K562 (cell line): ENCODE measurements at regions not wholly inside any gene's neighbourhood (a gene's known extent, or its start where the extent isn't known, plus 50 kb on each side); places are given as distances from the start of the nearest gene placed in this dataset.

Experiments used
- ATAC-seq: fragments of 200-7000 bp; cut with Tn5 transposase; 3 replicates; pipeline ENCODE4 v1.9.1; 2020; ENCODE audit warnings: moderate library complexity
- BruUV-seq: library from RNA; stranded (reverse); fragments of 400-500 nt; replicated peaks from 2 replicates; lab custom pipeline; 2021; lab: Mats Ljungman, UMichigan
- CTCF ChIA-PET: fragments of 300-600 bp; formaldehyde crosslinking; extraction: SDS; loops from one replicate; lab custom pipeline; 2021; ENCODE audit warnings: low intra/inter-chr PET ratio; lab: Yijun Ruan, JAX
- POLR2A ChIA-PET: fragments of 300-600, 350-650 bp; sonication (Branson Sonifier 250); formaldehyde crosslinking; extraction: SDS; loops from one replicate; lab custom pipeline; 2021; ENCODE audit warnings: antibody characterized with exemption, inconsistent platforms; lab: Yijun Ruan, JAX
- DNase-seq, 4 experiments: peaks; one replicate each; pipeline versions ENCODE4 v3.0.0 to v3.0.0-alpha.2; 2011 to 2018; ENCODE audit warnings: low spot score in 3 of 4, mixed read lengths in 3 of 4; ENCODE audit errors: extremely low read depth in 1 of 4
- FAIRE-seq: peaks from 2 replicates; lab custom pipeline; 2011; peaks lifted over from hg19 to GRCh38; lab: Jason Lieb, UNC
- H2AFZ ChIP-seq: 2 replicates; pipeline ENCODE4 v1.6.0; 2011; ENCODE audit warnings: low read depth, low read length, control low read depth, inconsistent platforms
- H3K27ac ChIP-seq: fragments of 200-600 bp; 3 replicates; pipeline ENCODE4 v1.8.0; 2011; ENCODE audit warnings: low read depth, mild to moderate bottlenecking, control low read depth, inconsistent platforms, low read length, moderate library complexity, mixed read lengths; ENCODE audit errors: extremely low read depth
- H3K27me3 ChIP-seq, 2 experiments: fragments of 300-600 bp in 1 of 2; 2 replicates in 1 of 2; 3 replicates in 1 of 2; pipeline versions ENCODE4 v1.6.0 to v1.8.0; 2011; ENCODE audit warnings: inconsistent platforms in 2 of 2, low read length in 2 of 2, mild to moderate bottlenecking in 1 of 2, mixed read lengths in 1 of 2, moderate library complexity in 1 of 2; ENCODE audit not compliant: control insufficient read depth in 2 of 2, insufficient read depth in 2 of 2
- H3K36me3 ChIP-seq: fragments of 300-600 bp; 3 replicates; pipeline ENCODE4 v1.8.0; 2011; ENCODE audit warnings: mild to moderate bottlenecking, low read length, inconsistent platforms; ENCODE audit not compliant: control insufficient read depth, insufficient read depth
- H3K4me1 ChIP-seq, 2 experiments: fragments of 200-600 bp in 1 of 2; replicated peaks in 1 of 2; 2 replicates in 1 of 2; 3 replicates in 1 of 2; pipeline versions ENCODE4 v1.5.1 to v1.8.0; 2011; ENCODE audit warnings: inconsistent platforms in 2 of 2, low read length in 2 of 2, mild to moderate bottlenecking in 1 of 2, mixed read lengths in 1 of 2, moderate library complexity in 1 of 2; ENCODE audit not compliant: control insufficient read depth in 2 of 2, insufficient read depth in 2 of 2
- H3K4me2 ChIP-seq: 2 replicates; pipeline ENCODE4 v1.6.1; 2011; ENCODE audit warnings: low read length, control low read depth, inconsistent platforms, mixed read lengths; ENCODE audit not compliant: insufficient read depth
- H3K4me3 ChIP-seq: fragments of 200-600 bp; sonication (generic), shearing (Covaris generic); 2 replicates; pipeline ENCODE4 v1.5.1; 2016; ENCODE audit warnings: control low read depth, inconsistent platforms
- H3K79me2 ChIP-seq: fragments of 200-600 bp; 3 replicates; pipeline ENCODE4 v1.8.0; 2011; ENCODE audit warnings: low read length, inconsistent platforms; ENCODE audit not compliant: control insufficient read depth, insufficient read depth
- H3K9ac ChIP-seq, 2 experiments: 2 replicates each; pipeline versions ENCODE4 v1.6.0 to v1.6.1; 2011; ENCODE audit warnings: low read depth in 2 of 2, low read length in 2 of 2, control low read depth in 1 of 2, inconsistent platforms in 1 of 2, mild to moderate bottlenecking in 1 of 2, mixed read lengths in 1 of 2; ENCODE audit not compliant: insufficient read depth in 1 of 2
- H3K9me1 ChIP-seq: one replicate; pipeline ENCODE4 v1.6.0; 2011; ENCODE audit warnings: inconsistent platforms, mild to moderate bottlenecking, low read length, moderate library complexity; ENCODE audit not compliant: control insufficient read depth, insufficient read depth
- H3K9me3 ChIP-seq: replicated peaks from 2 replicates; pipeline ENCODE4 v1.5.1; 2011; ENCODE audit warnings: low read depth, low read length, inconsistent platforms; ENCODE audit not compliant: control insufficient read depth, insufficient read depth
- H4K20me1 ChIP-seq: replicated peaks from 2 replicates; pipeline ENCODE4 v1.6.1; 2011; ENCODE audit warnings: low read length, inconsistent platforms, mixed read lengths; ENCODE audit not compliant: control insufficient read depth, insufficient read depth
- HOXB6 ChIP-seq: fragments of 250-450 bp; sonication (Bioruptor Pico); IDR thresholded peaks from 2 replicates; pipeline ENCODE4 v1.5.1; 2022; ENCODE audit warnings: mild to moderate bottlenecking, borderline replicate concordance
- KDM4B ChIP-seq, 2 experiments: fragments of 450-650 bp in 1 of 2; sonication (generic) in 1 of 2; IDR thresholded peaks; 2 replicates each; pipeline ENCODE4 v1.6.1; 2016 to 2017; ENCODE audit warnings: borderline replicate concordance in 2 of 2, antibody characterized with exemption in 1 of 2, low read depth in 1 of 2, mild to moderate bottlenecking in 1 of 2
- NFE2 ChIP-seq: IDR thresholded peaks from 2 replicates; pipeline ENCODE4 v1.6.1; 2014; ENCODE audit warnings: antibody characterized with exemption, low read depth
- PTRF ChIP-seq: fragments of 450-650 bp; IDR thresholded peaks from 2 replicates; pipeline ENCODE4 v1.6.1; 2016; ENCODE audit warnings: mild to moderate bottlenecking, missing genetic modification characterization, missing compliant biosample characterization
- ZNF445 ChIP-seq: fragments of 250-450 bp; sonication (Bioruptor Pico); IDR thresholded peaks from 2 replicates; pipeline ENCODE4 v1.4.0; 2020; ENCODE audit warnings: low read depth, mild to moderate bottlenecking, moderate library complexity
- ZNF79 ChIP-seq: fragments of 250-450 bp; sonication (Bioruptor Pico); IDR thresholded peaks from 2 replicates; pipeline ENCODE4 v1.4.0; 2020; ENCODE audit warnings: low read depth, mild to moderate bottlenecking, moderate library complexity
- WGBS: fragments of 100-300 bp; shearing (Covaris generic); methylation state at CpG from one replicate; pipeline ENCODE4 v1.1.6; 2016; ENCODE audit warnings: low coverage, mixed read lengths; ENCODE audit not compliant: insufficient coverage; ENCODE audit errors: missing lambda C conversion rate; 5-methylcytosine and 5-hydroxymethylcytosine counted together
- in situ Hi-C: fragments of 300-500 bp; cut with MboI; formaldehyde crosslinking; loops from 4 replicates; pipeline ENCODE4 v1.15.0; 2018; ENCODE audit warnings: inconsistent platforms, mixed read lengths
- intact Hi-C: fragments of 100-400 bp; cut with micrococcal nuclease; formaldehyde crosslinking; loops from 2 replicates; pipeline ENCODE4 v1.14.2; 2022
- TF ChIP-seq, protein P1 (sequence below): fragments of 250-450 bp; sonication (Bioruptor Pico); IDR thresholded peaks from 2 replicates; pipeline ENCODE4 v1.8.0; 2021; ENCODE audit warnings: borderline replicate concordance, mild to moderate bottlenecking, moderate library complexity; ENCODE audit not compliant: poor library complexity, severe bottlenecking
- TF ChIP-seq, protein P2 (sequence below): fragments of 250-450 bp; sonication (Bioruptor Pico); IDR thresholded peaks from 2 replicates; pipeline ENCODE4 v1.5.0; 2021
- TF ChIP-seq, protein P3 (sequence below): fragments of 200-800 bp; sonication (Bioruptor generic); IDR thresholded peaks from 2 replicates; pipeline ENCODE4 v1.6.1; 2017; ENCODE audit warnings: missing genetic modification characterization, missing compliant biosample characterization

GRCh38 chr12:25714198-25714984, 161.3 kb upstream of the LMNTD1 start:
- Histone ChIP-seq H3K4me1 (no peaks in the 10 kb centered on the region), H3K4me3 (no peak overlapping the region), H3K79me2 (no peaks in the 10 kb centered on the region), H3K9ac (no peak overlapping the region), H3K9me3 (no peaks in the 10 kb centered on the region), H3K9me1 (no peaks in the 10 kb centered on the region), H3K27ac (no peak overlapping the region), H3K4me2 (no peak overlapping the region), H3K27me3 (no peaks in the 10 kb centered on the region), H3K36me3 (no peaks in the 10 kb centered on the region), H4K20me1 (no peaks in the 10 kb centered on the region), H2AFZ (no peak overlapping the region)
- TF ChIP-seq KDM4B (IDR thresholded peaks at IDR 0.05; ENCODE audit: borderline replicate concordance in 2 of 2, low read depth in 1 of 2) (no peak), NFE2 (no peak), ZNF79 (CRISPR knock-in tag) (no peak), HOXB6 (no peak), PTRF (no peak), ZNF445 (CRISPR knock-in tag) (no peak)
- TF ChIP-seq, protein P1, sequence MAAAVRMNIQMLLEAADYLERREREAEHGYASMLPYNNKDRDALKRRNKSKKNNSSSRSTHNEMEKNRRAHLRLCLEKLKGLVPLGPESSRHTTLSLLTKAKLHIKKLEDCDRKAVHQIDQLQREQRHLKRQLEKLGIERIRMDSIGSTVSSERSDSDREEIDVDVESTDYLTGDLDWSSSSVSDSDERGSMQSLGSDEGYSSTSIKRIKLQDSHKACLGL (CRISPR knock-in tag) = no peak
- TF ChIP-seq, protein P2, sequence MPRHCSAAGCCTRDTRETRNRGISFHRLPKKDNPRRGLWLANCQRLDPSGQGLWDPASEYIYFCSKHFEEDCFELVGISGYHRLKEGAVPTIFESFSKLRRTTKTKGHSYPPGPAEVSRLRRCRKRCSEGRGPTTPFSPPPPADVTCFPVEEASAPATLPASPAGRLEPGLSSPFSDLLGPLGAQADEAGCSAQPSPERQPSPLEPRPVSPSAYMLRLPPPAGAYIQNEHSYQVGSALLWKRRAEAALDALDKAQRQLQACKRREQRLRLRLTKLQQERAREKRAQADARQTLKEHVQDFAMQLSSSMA = no peak
- TF ChIP-seq, protein P3, sequence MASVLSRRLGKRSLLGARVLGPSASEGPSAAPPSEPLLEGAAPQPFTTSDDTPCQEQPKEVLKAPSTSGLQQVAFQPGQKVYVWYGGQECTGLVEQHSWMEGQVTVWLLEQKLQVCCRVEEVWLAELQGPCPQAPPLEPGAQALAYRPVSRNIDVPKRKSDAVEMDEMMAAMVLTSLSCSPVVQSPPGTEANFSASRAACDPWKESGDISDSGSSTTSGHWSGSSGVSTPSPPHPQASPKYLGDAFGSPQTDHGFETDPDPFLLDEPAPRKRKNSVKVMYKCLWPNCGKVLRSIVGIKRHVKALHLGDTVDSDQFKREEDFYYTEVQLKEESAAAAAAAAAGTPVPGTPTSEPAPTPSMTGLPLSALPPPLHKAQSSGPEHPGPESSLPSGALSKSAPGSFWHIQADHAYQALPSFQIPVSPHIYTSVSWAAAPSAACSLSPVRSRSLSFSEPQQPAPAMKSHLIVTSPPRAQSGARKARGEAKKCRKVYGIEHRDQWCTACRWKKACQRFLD (CRISPR knock-in tag) = no peak
- DNase-seq = no peak
- WGBS = 12% methylated on average over 6 of the region's 6 CpGs
- POLR2A ChIA-PET = no interaction called here
- no peak for FAIRE-seq
- CTCF ChIA-PET = no interaction called here
- in situ Hi-C loops = no loop called here
- intact Hi-C loops = no loop called here
- no peak for ATAC-seq
- BruUV-seq = no TSS peak
